ENCODE measurements at regions not wholly inside any gene's neighbourhood (a gene's known extent, or its start where the extent isn't known, plus 50 kb on each side); places are given as distances from the start of the nearest gene placed in this dataset.

- Histone ChIP-seq H3K27ac (ENCODE audit: extremely low read length, insufficient read depth, low read length) (no peak overlapping the region), H3K4me1 (ENCODE audit: insufficient read depth, low read length) (peaks cover 17% of the 10 kb centered on the region), H3K9me3 (ENCODE audit: low read length) (no peaks in the 10 kb centered on the region), H3K27me3 (ENCODE audit: control insufficient read depth in 1 of 2, insufficient read depth in 2 of 2, low read length in 2 of 2) (peaks cover 0 to 8% of the 10 kb centered on the region in 2 experiments; a peak in 2 of 5 replicates), H4K20me1 (ENCODE audit: insufficient read depth, low read length) (no peaks in the 10 kb centered on the region), H3K79me2 (ENCODE audit: insufficient read depth, low read length) (no peaks in the 10 kb centered on the region), H2AFZ (ENCODE audit: low read length) (no peak overlapping the region), H3K4me2 (ENCODE audit: low read depth, low read length) (no peak overlapping the region), H3K36me3 (replicated peaks in 1 of 2; ENCODE audit: control insufficient read depth in 1 of 2, insufficient read depth in 2 of 2, low read length in 2 of 2) (no peaks in the 10 kb centered on the region), H3K9ac (ENCODE audit: insufficient read depth, low read depth, low read length) (no peak overlapping the region), H3K4me3 (replicated peaks in 1 of 3; ENCODE audit: insufficient read depth in 1 of 3, low read depth in 2 of 3, low read length in 3 of 3) (no peak overlapping the region)
- POLR2A ChIA-PET, result no interaction called here
- no peak for DNase-seq (ENCODE audit: low spot score)
- ATAC-seq, result no peak
- in situ Hi-C loops (cut with HindIII; ENCODE audit: extremely low pct_ligation_motif_present, low pct_unique_long_range_greater_than_20kb) (no loop called here), intact Hi-C loops (cut with micrococcal nuclease; ENCODE audit: unreplicated experiment) (no loop called here)
- TF ChIP-seq PCBP2 (optimal IDR thresholded peaks at IDR 0.05; ENCODE audit: low read depth, low read length, poor library complexity, severe bottlenecking) (no peak), PREB (CRISPR knock-in tag; IDR thresholded peaks at IDR 0.05) (no peak), NCOA1 (CRISPR knock-in tag; IDR thresholded peaks at IDR 0.05) (no peak), SYNCRIP (IDR thresholded peaks at IDR 0.05; ENCODE audit: insufficient read depth, low read depth, low read length) (no peak), SNAPC4 (CRISPR knock-in tag; IDR thresholded peaks at IDR 0.05) (no peak), ZNF709 (CRISPR knock-in tag; IDR thresholded peaks at IDR 0.05) (no peak), NKX3-1 (CRISPR knock-in tag; IDR thresholded peaks at IDR 0.05) (no peak), PAF1 (CRISPR knock-in tag; IDR thresholded peaks at IDR 0.05) (no peak)
- TF ChIP-seq, protein P1, sequence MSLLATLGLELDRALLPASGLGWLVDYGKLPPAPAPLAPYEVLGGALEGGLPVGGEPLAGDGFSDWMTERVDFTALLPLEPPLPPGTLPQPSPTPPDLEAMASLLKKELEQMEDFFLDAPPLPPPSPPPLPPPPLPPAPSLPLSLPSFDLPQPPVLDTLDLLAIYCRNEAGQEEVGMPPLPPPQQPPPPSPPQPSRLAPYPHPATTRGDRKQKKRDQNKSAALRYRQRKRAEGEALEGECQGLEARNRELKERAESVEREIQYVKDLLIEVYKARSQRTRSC (CRISPR knock-in tag; IDR thresholded peaks at IDR 0.05; ENCODE audit: low read depth), result no peak
- BruUV-seq (replicated peaks), result no TSS peak
- FAIRE-seq, result no peak
- CTCF ChIA-PET (ENCODE audit: low intra/inter-chr PET ratio, low total read pairs), result no interaction called here
- WGBS (ENCODE audit: low lambda C conversion rate), result 6% methylated on average over 2 of the region's 2 CpGs
Measured at GRCh38 chr14:65336191-65336591, 76.3 kb upstream of the FUT8 start.
